Stimulated activated CD4-positive, alpha-beta T cell treated with anti-CD3 and anti-CD28 coated beads, Interleukin-1b, Interleukin-23, amount 100 ng/mL, for 4 hours (primary cell): ENCODE measurements at regions not wholly inside any gene's neighbourhood (a gene's known extent, or its start where the extent isn't known, plus 50 kb on each side); places are given as distances from the start of the nearest gene placed in this dataset.

ENCODE experiments used
- DNase-seq, 2 donors: peaks; one replicate each; pipeline ENCODE4 v3.0.0-alpha.2; 2020; ENCODE audit warnings: low read depth in 2 of 2

- DNase-seq: no peak
Measured at GRCh38 chr5:124232515-124232914, 513.9 kb downstream of the ZNF608 start.

- DNase-seq: no peak
Measured at GRCh38 chr5:124231802-124232201, 514.6 kb downstream of the ZNF608 start.

DNA sequence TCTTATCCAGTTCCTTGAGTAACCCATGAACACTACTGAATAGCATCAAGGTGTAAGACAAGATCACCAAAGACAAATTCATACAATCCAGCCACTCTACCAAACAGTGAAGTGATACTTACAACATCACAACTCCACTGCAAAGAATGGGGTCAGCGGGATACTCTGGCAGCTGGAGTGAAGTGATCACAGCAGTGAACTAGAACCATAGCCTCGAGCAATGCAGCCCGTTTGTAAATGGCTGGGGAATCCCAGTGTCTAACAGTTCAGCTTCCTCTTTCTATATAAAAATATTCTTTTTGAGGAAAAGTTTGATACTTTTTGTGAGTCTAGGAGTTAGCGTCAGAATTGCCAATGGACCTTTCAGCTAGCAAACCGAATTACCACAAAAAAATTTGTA is 515.2 kb downstream of the ZNF608 start:
- DNase-seq: no peak

GRCh38 chr5:124230456-124230855 is 516.0 kb downstream of the ZNF608 start:
- DNase-seq: no peak

DNA sequence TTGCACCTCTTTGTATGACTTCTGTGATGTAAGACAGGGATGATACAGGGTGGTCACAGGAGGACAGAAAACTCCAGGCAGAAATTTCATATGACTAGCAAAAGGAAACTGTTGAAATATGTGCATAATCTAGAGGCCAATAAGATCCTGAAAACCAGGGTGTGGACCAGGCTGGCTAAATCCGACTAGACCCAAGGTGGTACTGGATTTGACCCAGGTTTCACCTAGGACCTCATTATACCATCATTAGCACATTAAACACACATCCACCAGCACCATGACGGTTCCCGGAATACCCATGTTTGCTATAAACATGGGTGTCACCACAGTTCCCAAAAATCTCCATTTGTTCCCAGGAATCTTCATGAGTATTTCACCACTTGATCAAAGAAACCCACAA is 517.1 kb downstream of the ZNF608 start:
- DNase-seq: no peak

- no peak for DNase-seq
Measured at GRCh38 chr5:124227914-124228313, 518.5 kb downstream of the ZNF608 start.

GRCh38 chr5:124220418-124220817 is 526.0 kb downstream of the ZNF608 start:
- no peak for DNase-seq

GRCh38 chr5:124212934-124213333 is 533.5 kb downstream of the ZNF608 start:
- DNase-seq: no peak

GRCh38 chr5:124210111-124210910 is 536.1 kb downstream of the ZNF608 start:
- no peak for DNase-seq

DNA sequence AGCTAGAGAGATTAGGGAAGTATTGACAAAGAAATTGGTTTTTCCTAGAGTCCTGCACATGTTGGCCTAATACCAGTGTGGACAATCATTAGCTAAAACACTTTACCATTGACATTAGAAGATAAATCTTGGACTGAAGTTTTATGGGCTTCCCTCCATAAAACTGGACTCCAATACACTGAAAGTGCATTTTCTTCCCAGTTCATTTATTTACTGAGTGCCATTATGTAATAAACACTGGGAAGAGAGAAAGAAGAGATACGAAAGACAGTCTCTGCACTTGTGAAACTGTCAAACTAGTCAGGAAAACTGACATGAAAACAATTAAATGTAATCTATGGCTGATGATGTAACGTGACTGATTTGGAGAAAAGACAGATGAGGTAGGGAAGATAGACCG is 539.3 kb downstream of the ZNF608 start:
- no peak for DNase-seq

GRCh38 chr5:124206540-124206939 is 539.9 kb downstream of the ZNF608 start:
- no peak for DNase-seq

DNA sequence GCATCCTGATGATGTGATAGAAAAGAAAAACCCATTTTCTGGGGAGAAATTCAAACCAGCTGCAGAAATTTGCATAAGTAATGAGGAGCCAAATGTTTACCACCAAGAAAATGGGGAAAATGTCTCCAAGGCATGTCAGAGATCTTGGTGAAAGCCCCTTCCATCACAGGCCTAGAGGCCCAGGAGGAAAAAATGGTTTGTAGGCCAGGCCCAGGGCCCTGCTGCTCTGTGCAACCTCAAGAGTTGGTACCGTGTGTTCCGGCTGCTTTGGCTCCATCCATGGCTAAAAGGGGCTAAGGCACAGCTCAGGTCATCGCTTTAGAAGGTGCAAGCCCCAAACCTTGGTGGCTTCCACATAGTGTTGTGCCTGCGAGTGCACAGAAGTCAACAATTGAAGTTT is 543.1 kb downstream of the ZNF608 start:
- DNase-seq: no peak

DNA sequence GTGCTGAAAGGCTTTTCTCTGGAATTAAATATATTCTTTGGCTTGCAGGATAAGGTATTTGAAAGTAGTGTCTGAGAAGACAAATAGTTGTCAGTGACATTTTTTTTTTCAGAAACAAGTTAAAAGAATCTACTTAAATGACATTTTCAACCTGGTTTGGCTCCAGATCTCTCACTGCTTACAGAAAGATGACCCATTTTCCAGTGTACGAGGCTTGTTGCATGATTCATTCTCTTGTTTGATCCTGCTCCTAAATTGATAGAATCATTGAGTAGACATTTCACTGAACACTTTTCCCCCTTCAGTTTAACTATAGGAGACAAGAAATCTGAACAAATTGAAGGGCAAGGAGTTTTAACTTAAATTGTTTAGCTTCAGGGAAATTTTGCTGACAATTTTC is 546.1 kb downstream of the ZNF608 start:
- DNase-seq: no peak

GRCh38 chr5:124199893-124200292 is 546.5 kb downstream of the ZNF608 start:
- DNase-seq: no peak

DNA sequence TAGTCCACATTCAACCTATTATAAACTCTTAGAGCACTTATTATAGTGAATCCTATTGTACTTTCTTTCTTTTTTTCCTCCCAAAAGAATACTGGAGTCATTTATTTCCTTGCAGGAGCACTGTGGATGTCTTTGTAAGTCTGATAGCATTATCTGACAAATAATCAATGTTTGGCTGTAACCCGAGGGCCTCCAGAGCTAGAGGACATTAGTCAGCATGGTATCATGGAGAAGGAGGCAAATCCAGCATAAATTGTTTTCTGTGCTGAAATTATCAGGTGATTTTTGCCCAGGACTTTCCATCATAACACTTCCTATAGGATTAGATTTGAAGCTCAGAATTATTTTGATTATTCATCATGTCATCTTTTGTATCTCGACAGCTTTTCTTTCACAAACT is 551.0 kb downstream of the ZNF608 start:
- DNase-seq: no peak

DNA sequence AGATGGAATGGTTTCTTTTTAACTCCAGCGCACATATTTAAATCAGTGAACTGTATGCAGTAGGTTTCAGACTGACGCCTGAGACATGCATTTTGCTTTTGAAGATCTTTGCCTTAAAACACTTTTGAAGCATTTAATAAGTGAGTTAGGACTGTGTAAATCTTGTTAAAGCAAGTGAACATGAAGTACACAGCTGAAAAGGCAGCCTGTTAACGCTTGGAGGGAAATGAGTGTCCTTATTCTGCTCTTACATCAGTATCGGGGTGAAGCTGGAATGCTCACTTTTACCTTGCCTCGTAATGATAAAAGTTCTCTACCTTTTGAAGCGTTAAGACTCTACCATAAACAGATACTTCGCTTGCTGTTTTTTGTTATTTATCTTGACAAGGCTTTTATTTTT is 552.2 kb downstream of the ZNF608 start:
- no peak for DNase-seq

DNA sequence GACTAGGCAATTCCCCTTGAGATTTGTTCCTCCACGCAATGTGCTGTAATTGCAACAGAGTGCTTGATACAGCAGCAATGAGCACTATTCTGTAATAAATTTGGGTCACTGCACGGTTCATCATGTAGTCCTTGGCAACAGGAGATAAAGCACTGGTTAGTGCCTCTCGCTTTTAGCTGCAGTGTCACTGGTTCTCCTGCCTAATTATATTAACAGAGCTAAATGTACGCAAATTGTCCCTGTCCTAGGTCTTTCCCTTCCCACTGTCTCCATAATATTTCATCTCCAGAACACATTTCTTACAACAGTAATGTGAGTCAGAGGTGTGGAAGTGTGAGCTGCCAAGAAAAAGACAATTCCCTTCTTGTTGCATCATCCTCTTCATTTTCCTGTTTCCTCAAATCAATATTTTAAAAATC is 553.1 kb downstream of the ZNF608 start:
- DNase-seq: no peak

DNA sequence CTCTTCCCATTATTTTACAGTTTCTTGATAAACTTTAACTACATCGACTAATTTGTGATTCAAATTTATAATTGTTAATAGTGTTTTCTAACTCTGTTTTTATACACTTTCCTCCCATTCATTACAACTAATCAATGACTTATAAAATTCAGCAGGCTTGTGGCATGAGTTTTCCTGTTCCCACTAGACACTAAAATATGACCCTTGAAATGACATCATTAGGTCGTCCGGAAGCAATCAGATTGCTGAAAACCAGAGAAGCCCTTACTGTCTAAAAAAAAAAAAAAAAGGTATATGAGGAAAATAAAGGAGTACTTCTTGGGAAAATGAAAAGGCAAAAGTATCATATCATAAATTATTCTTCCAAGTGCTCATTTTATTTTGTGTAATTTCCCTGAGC is 553.7 kb downstream of the ZNF608 start:
- DNase-seq: no peak

DNA sequence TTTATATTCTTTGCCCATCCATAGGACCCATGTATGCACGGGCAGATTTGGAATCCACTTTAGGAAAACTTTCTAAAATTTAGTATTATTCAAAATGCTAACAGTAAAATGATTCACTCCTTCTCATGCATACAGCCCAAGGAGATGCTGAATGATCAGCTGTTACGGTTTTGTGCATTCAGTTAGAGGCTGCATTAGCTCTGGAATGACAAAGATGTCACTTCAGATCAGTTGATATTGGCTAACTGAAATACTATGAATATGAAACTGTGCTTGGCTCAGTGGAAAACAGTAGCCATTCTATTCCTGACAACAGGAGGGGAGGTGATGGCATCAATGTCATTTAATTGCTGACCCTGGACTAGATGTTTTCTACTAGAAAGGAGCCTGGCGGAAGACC is 560.7 kb downstream of the ZNF608 start:
- DNase-seq: no peak

GRCh38 chr5:124182133-124182532 is 564.3 kb downstream of the ZNF608 start:
- no peak for DNase-seq

DNA sequence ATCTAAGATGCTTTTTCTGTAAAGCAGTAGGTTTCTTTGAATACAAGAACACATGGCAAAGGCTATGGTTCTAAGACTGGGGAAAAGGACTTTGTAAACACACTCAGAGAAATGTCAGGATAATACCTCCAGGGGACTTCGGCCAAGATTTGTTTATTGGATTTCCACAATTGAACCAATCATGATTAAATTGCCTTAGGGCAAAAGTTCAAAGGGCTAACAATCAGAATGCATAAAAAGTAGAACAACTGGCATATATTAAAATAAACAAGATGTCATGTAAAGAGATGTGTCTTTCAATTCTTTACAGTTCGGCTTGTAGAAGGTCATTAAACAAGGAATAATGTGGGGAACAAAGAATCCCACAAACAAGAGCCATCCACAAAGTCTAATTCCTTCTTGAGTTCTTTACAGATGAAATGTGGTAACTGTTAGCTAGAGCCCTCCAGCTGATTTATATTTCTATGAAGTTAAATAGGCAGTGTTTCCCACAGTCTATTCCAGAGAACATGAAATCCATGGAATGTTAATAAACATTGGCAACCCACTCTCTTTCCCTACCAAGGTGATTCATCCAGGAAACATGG is 565.5 kb downstream of the ZNF608 start:
- DNase-seq: no peak

DNA sequence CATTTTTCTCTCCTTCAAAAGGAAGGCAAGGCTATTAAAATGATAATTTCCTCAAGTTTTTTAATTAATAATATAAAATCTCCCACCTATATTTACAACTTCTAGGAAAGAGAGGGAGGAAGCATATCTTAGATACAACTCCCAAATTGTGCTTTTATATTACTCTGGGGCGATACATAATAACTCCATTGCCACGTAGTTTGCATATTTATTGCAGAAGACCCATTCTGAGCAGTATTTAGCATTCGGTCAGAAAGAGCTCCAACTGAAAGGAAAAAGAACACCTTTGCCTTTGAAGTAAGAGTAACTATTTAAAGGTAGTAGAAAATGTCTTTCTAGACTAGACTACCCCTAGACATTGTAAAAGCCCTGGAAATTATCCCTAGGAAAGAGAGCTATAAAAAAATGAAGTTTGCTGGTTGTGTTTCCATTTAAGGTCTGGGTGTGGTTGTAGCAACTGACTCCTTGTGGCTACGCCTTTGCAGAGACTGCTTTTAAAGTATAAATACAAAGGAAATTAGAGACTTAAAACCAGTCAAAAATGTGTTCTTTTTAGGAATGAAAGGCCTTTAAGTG is 566.1 kb downstream of the ZNF608 start:
- no peak for DNase-seq

DNA sequence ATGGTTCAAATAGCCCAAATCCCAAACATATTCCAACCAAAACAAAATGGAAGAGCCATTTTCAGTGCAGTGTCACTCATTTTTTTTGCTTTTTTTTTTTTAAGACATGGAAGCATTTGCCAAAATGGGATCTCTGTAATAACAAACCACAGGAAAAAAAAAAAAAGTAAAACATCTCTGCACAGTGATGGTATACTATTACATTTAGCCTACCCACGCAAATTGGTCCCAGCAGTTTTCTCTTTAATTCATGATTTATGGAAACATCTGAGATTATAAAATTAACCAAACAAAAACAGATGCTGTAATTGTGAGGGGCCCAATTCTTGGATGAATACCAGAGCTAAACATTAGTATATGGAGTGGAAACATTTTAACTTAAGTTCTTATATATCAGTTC is 566.6 kb downstream of the ZNF608 start:
- no peak for DNase-seq
